ENCODE measurements at regions not wholly inside any gene's neighbourhood (a gene's known extent, or its start where the extent isn't known, plus 50 kb on each side); places are given as distances from the start of the nearest gene placed in this dataset.
A peak's percentile ranks its signal among the peaks of the same experiment; 100 is the strongest.

GRCh38 chr3:106327696-106328025 lies 458.8 kb upstream of the CBLB start:
- Mint-ChIP-seq H3K27ac (peak overlapping the region in 1 of 2 donors; percentile 16), H3K4me3 (peak overlapping the region in 1 of 2 donors; percentile 23)

DNA sequence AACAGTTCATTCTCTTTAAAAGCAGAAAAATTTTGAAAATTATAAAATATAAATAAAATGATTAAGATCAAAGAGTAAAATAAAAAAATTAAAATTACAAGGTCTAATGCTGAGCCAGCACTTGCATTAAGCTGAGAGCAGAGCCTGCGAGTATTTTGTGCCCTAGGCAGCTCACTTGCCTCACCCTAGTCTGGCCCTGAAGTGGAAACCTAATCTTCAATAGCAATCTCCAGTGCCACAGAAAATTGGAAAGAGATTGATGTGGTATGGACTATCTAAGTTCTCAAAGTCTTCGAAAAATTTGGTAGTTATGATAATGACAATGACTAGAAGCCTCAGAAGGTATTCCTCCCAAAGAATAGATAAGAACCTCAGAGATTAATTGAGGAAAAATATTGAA lies 459.4 kb upstream of the CBLB start:
- H3K4me1 Mint-ChIP-seq, result peaks cover 53% of the 10 kb centered on the region
- DNase-seq, result no peak
- H3K27ac Mint-ChIP-seq, result no peak overlapping the region
- no peak overlapping the region for H3K4me3 Mint-ChIP-seq
- H3K9me3 Mint-ChIP-seq, result peaks cover 19 to 21% of the 10 kb centered on the region in 2 donors
- no peaks in the 10 kb centered on the region for H3K27me3 Mint-ChIP-seq
- no peak for ATAC-seq

More at GRCh38 chr3:106327696-106328025, 458.8 kb upstream of the CBLB start:
- H3K4me1 Mint-ChIP-seq, result peaks cover 47% of the 10 kb centered on the region
- H3K27me3 Mint-ChIP-seq, result no peaks in the 10 kb centered on the region
- H3K9me3 Mint-ChIP-seq, result peaks cover 21 to 23% of the 10 kb centered on the region in 2 donors
- ATAC-seq (no peak), DNase-seq (no peak)

DNA sequence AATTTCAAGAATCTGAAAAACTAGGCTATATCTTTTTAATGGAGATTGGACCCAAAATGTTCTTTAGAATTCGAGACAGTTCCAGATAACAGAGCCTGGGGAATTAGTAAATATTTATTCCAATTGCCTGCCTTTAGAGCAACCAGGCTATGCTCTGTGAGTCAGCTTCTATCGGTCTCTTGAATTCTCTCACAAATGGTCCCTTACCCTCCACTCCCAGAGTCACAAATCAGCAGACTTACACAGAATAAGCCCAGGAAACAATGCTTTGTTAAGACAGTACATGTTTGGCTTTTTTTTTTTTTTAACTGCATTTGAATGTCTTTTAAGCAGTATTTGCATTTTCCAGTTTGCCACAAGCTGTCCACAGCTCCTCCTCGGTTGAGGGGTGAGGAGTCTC lies 460.7 kb upstream of the CBLB start:
- H3K9me3 Mint-ChIP-seq, result peaks cover 6 to 8% of the 10 kb centered on the region in 2 donors
- H3K27ac Mint-ChIP-seq, result no peak overlapping the region
- H3K27me3 Mint-ChIP-seq, result no peaks in the 10 kb centered on the region
- no peak for ATAC-seq
- H3K4me3 Mint-ChIP-seq, result no peak overlapping the region
- DNase-seq, result no peak
- H3K4me1 Mint-ChIP-seq, result peaks cover 66% of the 10 kb centered on the region

GRCh38 chr3:106331636-106332035 lies 462.8 kb upstream of the CBLB start:
- H3K27ac Mint-ChIP-seq, result no peak overlapping the region
- DNase-seq, result no peak
- ATAC-seq, result no peak
- no peaks in the 10 kb centered on the region for H3K27me3 Mint-ChIP-seq
- H3K4me1 Mint-ChIP-seq, result peaks cover 80% of the 10 kb centered on the region
- no peak overlapping the region for H3K4me3 Mint-ChIP-seq
- H3K9me3 Mint-ChIP-seq, result no peaks in the 10 kb centered on the region

- Mint-ChIP-seq H3K4me3 (no peak overlapping the region), H3K27me3 (no peaks in the 10 kb centered on the region), H3K4me1 (peaks cover 80% of the 10 kb centered on the region), H3K9me3 (no peaks in the 10 kb centered on the region), H3K27ac (no peak overlapping the region)
- DNase-seq (no peak), ATAC-seq (no peak)
Measured at GRCh38 chr3:106332129-106332528, 463.3 kb upstream of the CBLB start.

- DNase-seq (peak; percentile 45 to 86), ATAC-seq (peak; percentile 82)
- H3K27me3 Mint-ChIP-seq, result no peaks in the 10 kb centered on the region
- peaks cover 80% of the 10 kb centered on the region for H3K4me1 Mint-ChIP-seq
- H3K9me3 Mint-ChIP-seq, result peaks cover 0 to 3% of the 10 kb centered on the region in 2 donors
- peak overlapping the region; percentile 67 to 79 for H3K27ac Mint-ChIP-seq
- H3K4me3 Mint-ChIP-seq, result peak overlapping the region in 1 of 2 donors; percentile 46
Measured at GRCh38 chr3:106332884-106333283, 464.1 kb upstream of the CBLB start.

DNA sequence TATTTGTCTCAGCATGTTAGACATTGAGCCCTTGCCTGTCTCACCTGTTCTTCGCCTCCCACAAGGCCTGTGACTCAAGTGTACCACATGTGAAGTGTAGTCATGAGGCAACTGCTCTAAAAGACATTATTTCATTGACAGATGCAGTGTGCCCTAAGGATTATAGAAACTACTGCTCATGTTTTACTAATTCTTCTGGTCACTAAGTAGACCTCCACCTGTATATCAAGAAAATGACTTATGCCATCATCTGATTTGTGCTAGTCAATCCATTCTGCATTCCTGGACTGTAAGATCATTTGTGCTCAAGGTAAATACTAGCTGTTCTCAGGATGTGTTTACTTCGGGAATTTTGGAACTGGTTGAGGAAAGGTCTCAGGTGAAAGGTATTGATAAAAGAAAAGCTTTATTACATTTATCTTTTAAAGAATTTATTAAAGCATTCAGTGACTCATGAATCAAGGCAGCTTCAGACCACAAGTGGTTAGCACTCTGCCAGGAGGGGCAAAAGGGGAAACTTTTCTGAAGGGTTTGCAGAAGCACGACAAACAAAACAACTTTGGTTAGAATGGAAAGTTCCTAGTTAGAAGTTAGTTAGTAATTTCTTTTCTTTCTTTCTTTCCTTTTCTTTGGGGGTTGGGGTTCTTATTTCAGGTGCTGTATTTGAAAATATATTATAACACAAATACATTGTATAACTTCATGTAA lies 465.3 kb upstream of the CBLB start:
- Mint-ChIP-seq H3K27ac (peak overlapping the region; percentile 97 to 98), H3K9me3 (peaks cover 0 to 4% of the 10 kb centered on the region in 2 donors), H3K4me3 (peak overlapping the region; percentile 85), H3K4me1 (peaks cover 90% of the 10 kb centered on the region), H3K27me3 (no peaks in the 10 kb centered on the region)
- ATAC-seq (peak; percentile 80), DNase-seq (peak; percentile 52 to 70)

DNA sequence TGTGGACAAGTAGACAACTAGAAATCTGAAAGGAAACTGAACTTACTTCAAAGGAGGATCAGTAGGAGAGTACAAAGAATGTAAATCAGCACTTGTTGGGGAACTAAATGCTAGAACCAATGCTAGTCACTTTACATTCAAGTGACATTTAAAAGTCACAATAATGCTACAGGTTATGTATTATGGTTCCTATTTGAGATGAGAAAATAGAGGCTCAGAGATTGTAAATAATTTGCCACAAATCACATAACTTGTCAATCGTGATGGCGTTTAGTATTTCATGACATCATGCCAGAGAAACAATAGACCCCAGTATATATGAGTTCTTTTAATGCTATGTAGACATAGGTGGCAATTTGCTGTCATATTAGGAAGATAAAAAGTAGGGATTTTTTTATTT lies 467.8 kb upstream of the CBLB start:
- DNase-seq (no peak), ATAC-seq (no peak)
- peaks cover 0 to 4% of the 10 kb centered on the region in 2 donors for H3K9me3 Mint-ChIP-seq
- H3K27ac Mint-ChIP-seq, result peak overlapping the region in 1 of 2 donors; percentile 11
- H3K4me3 Mint-ChIP-seq, result peak overlapping the region in 1 of 2 donors; percentile 60
- H3K4me1 Mint-ChIP-seq, result peaks cover 77% of the 10 kb centered on the region
- no peaks in the 10 kb centered on the region for H3K27me3 Mint-ChIP-seq

DNA sequence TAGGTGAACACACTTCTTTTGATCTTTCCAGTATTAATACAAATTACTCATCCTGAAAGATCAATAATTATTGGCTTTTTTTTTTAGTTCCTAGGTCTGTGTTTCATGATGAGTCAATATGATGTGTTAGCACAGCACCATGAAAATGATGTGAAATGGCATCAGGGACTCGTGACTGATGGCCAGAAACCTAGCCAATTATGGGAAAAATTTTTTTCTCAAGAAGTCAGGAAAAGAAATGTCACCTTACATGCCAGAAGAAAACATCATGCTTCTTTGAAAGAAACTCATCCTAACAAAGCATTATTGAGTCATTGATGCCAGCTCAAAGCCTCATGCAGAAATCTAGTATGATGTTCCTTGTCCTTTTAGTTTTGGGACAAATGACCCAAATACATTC lies 468.3 kb upstream of the CBLB start:
- ATAC-seq (no peak), DNase-seq (no peak)
- H3K4me3 Mint-ChIP-seq, result peak overlapping the region in 1 of 2 donors; percentile 60
- H3K4me1 Mint-ChIP-seq, result peaks cover 72% of the 10 kb centered on the region
- no peak overlapping the region for H3K27ac Mint-ChIP-seq
- no peaks in the 10 kb centered on the region for H3K27me3 Mint-ChIP-seq
- peaks cover 0 to 4% of the 10 kb centered on the region in 2 donors for H3K9me3 Mint-ChIP-seq

DNA sequence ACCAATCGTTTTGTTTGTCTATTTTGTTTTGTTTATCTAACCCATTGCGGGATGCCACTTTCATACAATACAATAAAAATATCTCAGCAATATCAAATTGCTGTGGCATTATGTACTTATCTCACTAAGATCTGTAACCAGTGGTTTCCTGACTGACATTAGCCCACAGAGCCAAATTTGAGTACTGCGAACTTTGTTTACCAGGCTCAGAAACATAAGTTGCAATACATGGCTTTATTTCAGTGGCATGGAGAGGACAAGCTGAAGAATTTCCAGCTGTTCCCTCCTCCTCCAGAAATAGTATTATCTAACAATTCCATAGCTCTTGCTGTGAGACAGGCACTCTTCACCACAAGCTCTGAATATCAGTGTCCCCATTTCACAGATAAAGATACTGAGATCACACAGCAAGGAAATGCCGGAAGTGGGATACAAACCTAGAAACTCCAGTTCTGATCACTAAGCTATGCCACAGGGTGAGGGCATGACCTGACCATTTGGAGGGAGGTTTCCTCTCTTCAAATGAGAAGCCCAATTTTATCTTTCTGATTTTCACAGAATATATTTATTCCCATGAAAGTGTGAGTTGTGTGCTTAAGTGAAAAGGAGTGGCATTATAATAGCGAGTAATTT lies 469.9 kb upstream of the CBLB start:
- peaks cover 0 to 4% of the 10 kb centered on the region in 2 donors for H3K9me3 Mint-ChIP-seq
- DNase-seq, result no peak
- no peaks in the 10 kb centered on the region for H3K27me3 Mint-ChIP-seq
- ATAC-seq, result no peak
- H3K4me3 Mint-ChIP-seq, result peak overlapping the region in 1 of 2 donors; percentile 26
- H3K27ac Mint-ChIP-seq, result no peak overlapping the region
- peaks cover 56% of the 10 kb centered on the region for H3K4me1 Mint-ChIP-seq

GRCh38 chr3:106339551-106339950 lies 470.7 kb upstream of the CBLB start:
- Mint-ChIP-seq H3K27ac (no peak overlapping the region), H3K27me3 (no peaks in the 10 kb centered on the region), H3K4me3 (no peak overlapping the region), H3K9me3 (peaks cover 0 to 4% of the 10 kb centered on the region in 2 donors), H3K4me1 (peaks cover 48% of the 10 kb centered on the region)
- peak; percentile 50 for ATAC-seq
- DNase-seq, result no peak

GRCh38 chr3:106341087-106341486 lies 472.3 kb upstream of the CBLB start:
- ATAC-seq, result no peak
- Mint-ChIP-seq H3K9me3 (peaks cover 0 to 4% of the 10 kb centered on the region in 2 donors), H3K27ac (no peak overlapping the region), H3K4me1 (peaks cover 33% of the 10 kb centered on the region), H3K4me3 (no peak overlapping the region), H3K27me3 (no peaks in the 10 kb centered on the region)
- no peak for DNase-seq

- ATAC-seq (no peak), DNase-seq (no peak)
- Mint-ChIP-seq H3K9me3 (peaks cover 0 to 4% of the 10 kb centered on the region in 2 donors), H3K4me1 (peaks cover 27% of the 10 kb centered on the region), H3K27ac (no peak overlapping the region), H3K27me3 (no peaks in the 10 kb centered on the region), H3K4me3 (no peak overlapping the region)
Measured at GRCh38 chr3:106341586-106342162, 472.9 kb upstream of the CBLB start.

- peaks cover 0 to 4% of the 10 kb centered on the region in 2 donors for H3K9me3 Mint-ChIP-seq
- ATAC-seq, result no peak
- peaks cover 20% of the 10 kb centered on the region for H3K4me1 Mint-ChIP-seq
- DNase-seq, result no peak
- no peak overlapping the region for H3K27ac Mint-ChIP-seq
- H3K27me3 Mint-ChIP-seq, result no peaks in the 10 kb centered on the region
- no peak overlapping the region for H3K4me3 Mint-ChIP-seq
Measured at GRCh38 chr3:106342386-106342785, 473.6 kb upstream of the CBLB start.

DNA sequence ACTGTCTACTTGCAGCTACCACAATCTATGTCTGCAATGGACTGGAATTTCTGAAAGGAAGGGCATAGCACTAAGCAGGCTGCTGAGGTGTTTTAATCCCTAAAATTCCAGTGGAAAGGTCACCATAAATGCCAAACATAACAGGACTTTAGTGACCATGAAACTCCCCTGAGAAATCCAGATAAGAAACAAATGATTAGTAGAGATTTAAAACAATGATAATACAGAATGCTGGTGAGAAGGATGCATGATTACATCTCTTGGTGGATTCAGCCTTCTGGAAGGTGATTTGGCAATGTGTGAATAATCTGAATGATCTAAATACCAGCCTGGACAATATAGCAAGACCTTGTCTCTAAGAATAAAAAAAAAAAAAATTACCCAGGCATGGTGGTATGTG lies 475.0 kb upstream of the CBLB start:
- Mint-ChIP-seq H3K4me3 (no peak overlapping the region), H3K27ac (no peak overlapping the region), H3K9me3 (no peaks in the 10 kb centered on the region), H3K27me3 (no peaks in the 10 kb centered on the region), H3K4me1 (peaks cover 6% of the 10 kb centered on the region)
- ATAC-seq (no peak), DNase-seq (no peak)

- H3K4me1 Mint-ChIP-seq, result no peaks in the 10 kb centered on the region
- H3K9me3 Mint-ChIP-seq, result no peaks in the 10 kb centered on the region
- no peak overlapping the region for H3K27ac Mint-ChIP-seq
- ATAC-seq, result no peak
- H3K27me3 Mint-ChIP-seq, result no peaks in the 10 kb centered on the region
- no peak for DNase-seq
- no peak overlapping the region for H3K4me3 Mint-ChIP-seq
Measured at GRCh38 chr3:106345353-106346027, 476.7 kb upstream of the CBLB start.
